Spleen (tissue), 7 donors: ENCODE measurements at regions not wholly inside any gene's neighbourhood (a gene's known extent, or its start where the extent isn't known, plus 50 kb on each side); places are given as distances from the start of the nearest gene placed in this dataset.

ENCODE experiments used
- POLR2A ChIP-seq, 3 donors: fragments of 450-650 bp; IDR thresholded peaks; one replicate each; pipeline ENCODE4 v1.5.1; 2017; ENCODE audit warnings: antibody characterized with exemption in 3 of 3, mild to moderate bottlenecking in 1 of 3
- POLR2AphosphoS5 ChIP-seq, 3 donors: sonication (generic); formaldehyde crosslinking; IDR thresholded peaks; one replicate each; pipeline ENCODE4 v1.5.1; 2017; ENCODE audit warnings: antibody characterized with exemption in 3 of 3
- TF ChIP-seq, protein P1 (sequence below), 11 experiments: fragments of 200-600 bp in 7 of 11; fragments of 450-650 bp in 4 of 11; sonication (generic) in 4 of 11; IDR thresholded peaks in 8 of 11; conservative IDR thresholded peaks in 3 of 11; 1 replicate in 7 of 11; 2 replicates in 4 of 11; pipeline versions ENCODE4 v1.4.0 to v1.8.0; 2016 to 2021; ENCODE audit warnings: antibody characterized with exemption in 11 of 11, inconsistent platforms in 4 of 11, mild to moderate bottlenecking in 1 of 11
- donor health status: DM: no; HTN: no; CAD: no; lungs with moderate emphysema.
- donor health status: DM: no; HTN: no; CAD: no.
- donor health status: DM: no; HTN: no; CAD: no.

DNA sequence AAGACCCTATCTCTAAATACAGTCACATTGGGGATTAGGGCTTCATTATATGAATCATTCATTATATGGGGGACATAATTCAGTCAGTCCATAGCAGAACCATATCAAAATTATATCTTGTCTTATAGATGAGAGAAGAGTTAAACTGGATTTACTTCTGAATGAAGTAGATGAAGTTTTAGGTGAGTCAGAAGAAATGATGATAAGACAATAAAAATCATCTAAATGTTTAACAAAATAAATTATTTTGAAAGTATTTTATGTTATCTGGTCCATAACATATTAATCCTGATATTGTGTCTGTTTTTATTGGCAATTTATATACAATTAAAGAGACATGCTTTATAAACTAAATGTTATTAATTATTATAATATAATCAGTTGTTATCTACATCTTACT, 76.9 kb upstream of the EFCAB3 start:
- TF ChIP-seq, protein P1, sequence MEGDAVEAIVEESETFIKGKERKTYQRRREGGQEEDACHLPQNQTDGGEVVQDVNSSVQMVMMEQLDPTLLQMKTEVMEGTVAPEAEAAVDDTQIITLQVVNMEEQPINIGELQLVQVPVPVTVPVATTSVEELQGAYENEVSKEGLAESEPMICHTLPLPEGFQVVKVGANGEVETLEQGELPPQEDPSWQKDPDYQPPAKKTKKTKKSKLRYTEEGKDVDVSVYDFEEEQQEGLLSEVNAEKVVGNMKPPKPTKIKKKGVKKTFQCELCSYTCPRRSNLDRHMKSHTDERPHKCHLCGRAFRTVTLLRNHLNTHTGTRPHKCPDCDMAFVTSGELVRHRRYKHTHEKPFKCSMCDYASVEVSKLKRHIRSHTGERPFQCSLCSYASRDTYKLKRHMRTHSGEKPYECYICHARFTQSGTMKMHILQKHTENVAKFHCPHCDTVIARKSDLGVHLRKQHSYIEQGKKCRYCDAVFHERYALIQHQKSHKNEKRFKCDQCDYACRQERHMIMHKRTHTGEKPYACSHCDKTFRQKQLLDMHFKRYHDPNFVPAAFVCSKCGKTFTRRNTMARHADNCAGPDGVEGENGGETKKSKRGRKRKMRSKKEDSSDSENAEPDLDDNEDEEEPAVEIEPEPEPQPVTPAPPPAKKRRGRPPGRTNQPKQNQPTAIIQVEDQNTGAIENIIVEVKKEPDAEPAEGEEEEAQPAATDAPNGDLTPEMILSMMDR (IDR thresholded peaks at IDR 0.05 in 8 of 11, conservative IDR thresholded peaks at IDR 0.05 in 3 of 11) = no peak
- TF ChIP-seq POLR2A (IDR thresholded peaks at IDR 0.05) (no peak), POLR2AphosphoS5 (IDR thresholded peaks at IDR 0.05) (no peak)
